ENCODE measurements at regions not wholly inside any gene's neighbourhood (a gene's known extent, or its start where the extent isn't known, plus 50 kb on each side); places are given as distances from the start of the nearest gene placed in this dataset.
"Not testable (repeated sequence)": the region's sequence is repeated elsewhere in the genome, so short reads cannot be mapped to it uniquely, and the experiment has no call there.

DNA sequence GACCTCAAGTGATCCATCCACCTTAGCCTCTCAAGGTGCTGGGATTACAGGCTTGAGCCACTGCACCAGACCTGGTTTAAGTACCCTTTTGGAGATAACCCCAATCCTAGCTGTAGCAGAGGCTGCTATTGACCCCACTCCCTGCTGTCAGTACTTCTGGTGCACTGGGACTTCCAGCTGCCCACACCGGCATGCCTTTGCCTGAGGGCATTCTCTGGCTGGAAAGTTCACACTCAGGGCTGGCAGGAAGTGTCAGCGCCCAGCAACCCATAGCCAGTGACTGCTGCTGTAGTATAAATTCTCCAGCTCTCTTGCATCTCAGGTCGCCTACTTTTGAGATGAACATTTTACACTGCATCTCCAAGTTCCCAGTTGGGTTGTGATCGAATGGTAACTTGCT is 75.3 kb downstream of the UTRN start:
- no peak for DNase-seq

- peak; percentile 80 for DNase-seq
Observed at GRCh38 chr6:144361016-144361415, 75.9 kb downstream of the UTRN start.

DNA sequence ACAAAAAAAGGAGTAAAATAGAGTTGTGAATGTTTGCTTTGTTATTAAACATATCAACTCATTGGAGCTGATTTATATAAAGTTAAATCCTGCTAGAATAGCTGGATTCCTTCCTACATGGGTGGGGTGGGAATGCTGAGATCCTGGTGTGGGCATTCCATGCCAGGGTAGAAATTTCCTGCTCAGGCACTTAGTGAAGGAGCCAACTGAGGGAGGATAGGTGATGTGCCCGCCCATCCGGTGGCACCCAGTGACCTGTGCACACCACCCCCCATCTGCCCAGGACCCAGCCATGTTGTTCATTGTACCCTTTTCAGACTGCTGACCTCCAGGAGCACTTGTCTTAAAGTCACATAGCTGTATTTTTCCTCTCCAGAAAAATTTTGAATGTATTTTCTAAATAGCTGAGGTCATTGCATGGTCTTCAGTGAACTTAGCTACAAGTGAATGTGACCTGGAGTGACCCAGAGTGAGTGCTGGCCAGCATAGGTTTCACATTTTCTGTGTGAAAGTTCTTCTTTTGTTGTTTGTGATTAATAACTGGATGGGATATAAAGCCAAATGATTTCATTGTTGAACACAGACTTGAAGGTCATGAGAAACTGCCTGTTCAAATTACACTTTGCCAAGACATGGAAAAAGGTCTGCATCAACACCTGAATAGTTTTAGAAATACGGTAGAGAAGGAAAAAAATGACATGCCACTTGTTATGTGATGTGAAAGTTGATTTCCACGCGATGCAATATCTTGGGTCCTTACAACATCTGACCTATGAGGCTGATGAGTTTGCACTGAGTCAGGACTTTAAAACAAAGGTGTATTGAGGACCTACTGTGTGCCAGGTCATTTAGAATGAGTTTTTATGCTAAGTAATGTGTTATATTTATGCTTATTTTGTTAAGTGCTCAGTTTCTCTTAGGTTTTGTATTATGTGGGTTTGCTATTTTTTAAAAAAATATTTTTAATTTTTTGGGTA is 77.2 kb downstream of the UTRN start:
- DNase-seq: peak; percentile 88

DNA sequence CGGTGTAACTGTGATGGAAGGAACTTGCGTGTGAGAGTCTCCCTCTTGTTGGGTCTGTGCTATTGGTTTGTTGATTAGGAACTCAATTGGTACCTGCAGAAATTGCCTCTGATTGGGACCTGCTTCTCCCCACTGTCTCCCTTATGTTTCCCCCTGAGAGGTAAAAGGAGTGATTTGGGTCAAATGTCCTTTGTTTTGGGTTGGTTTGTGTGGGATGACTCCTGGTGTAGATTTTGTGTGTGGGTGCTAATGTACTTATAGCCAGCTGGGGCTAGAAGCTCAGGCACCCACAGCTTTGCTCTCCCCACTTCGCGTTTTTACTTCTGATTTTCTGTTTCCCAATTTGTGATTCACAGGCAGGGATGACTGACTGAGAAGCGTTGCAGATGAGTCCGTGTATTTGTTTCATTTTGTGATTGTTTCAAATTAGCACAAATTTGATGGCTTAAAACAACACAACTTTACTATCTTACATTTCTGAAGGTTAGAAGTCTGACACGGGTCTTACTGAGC is 79.1 kb downstream of the UTRN start:
- DNase-seq: peak; percentile 91

GRCh38 chr6:144364782-144365181 is 79.6 kb downstream of the UTRN start:
- peak; percentile 85 for DNase-seq

DNA sequence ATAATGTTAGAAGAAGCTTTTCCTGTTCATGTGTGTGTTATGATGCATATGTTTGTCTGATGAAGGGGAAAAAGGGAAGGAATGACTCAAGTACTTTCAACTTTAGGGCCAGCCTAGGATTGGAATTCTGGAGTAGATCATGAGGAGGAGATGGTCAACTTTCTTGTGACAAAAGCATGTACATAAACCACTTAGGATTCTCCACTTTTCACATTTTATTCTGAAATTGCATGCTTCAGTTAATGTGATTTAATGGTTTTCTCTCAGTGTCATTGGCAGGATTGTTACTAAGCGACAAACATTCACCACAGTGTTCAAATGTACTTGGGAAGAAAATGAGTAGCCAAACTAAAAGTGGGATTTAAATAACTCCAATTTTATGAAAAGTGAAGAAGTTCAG is 80.1 kb downstream of the UTRN start:
- peak; percentile 77 for DNase-seq

DNA sequence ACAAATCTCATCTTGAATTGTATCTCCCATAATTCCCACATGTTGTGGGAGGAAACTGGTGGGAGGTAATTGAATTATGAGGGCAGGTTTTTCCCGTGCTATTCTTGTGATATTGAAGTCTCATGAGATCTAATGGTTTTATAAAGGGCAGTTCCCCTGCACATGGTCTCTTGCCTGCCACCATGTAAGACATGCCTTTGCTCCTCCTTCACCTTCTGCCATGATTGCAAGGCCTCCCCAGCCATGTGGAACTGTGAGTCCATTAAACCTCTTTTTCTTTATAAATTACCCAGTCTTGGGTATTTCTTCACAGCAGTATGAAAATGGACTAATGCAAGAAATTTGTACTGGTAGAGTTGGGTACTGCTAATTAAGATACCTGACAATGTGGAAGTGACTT is 84.6 kb downstream of the UTRN start:
- not testable (repeated sequence) for DNase-seq

GRCh38 chr6:144372116-144372515 is 87.0 kb downstream of the UTRN start:
- DNase-seq: no peak

DNA sequence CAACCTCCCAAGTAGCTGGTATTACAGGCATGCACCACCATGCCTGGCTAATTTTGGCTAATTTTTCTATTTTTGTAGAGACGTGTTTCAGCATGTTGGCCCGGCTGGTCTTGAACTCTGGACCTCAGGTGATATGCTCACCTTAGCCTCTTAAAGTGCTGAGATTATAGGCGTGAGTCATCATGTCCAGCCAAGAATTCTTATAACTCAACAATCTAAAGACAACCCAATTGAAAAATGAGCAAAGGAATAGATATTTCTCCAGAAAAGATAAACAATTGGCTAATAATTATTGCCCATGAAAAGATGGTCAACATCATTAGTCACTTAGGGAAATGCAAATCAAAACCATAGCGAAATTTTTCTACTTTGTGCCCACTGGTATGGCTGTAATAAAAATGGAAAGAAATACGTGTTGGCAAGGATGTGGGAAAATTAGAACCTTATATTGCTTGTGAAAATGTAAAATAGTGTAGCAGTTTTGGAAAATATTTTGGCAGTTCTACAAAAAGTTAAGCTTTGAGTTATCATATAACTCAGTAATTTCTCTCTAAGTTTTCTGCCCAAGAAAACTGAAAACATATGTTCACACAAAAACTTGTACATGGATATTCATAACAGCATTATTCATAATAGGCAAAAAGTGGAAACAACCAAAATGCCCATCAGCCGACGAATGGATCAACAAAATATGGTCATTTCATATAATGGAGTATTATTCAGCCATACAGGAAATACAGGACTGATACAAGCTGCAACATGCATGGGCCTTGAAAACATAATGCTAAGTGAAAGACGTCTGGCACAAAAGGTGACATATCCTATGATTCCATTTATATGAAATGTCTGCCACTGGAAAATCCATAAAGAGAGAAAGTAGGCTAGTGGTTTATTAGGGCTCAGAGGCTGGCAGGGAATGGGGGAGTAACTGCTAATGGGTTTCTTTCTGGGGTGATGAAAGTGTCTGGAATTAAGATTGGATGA is 87.8 kb downstream of the UTRN start:
- DNase-seq: no peak

DNA sequence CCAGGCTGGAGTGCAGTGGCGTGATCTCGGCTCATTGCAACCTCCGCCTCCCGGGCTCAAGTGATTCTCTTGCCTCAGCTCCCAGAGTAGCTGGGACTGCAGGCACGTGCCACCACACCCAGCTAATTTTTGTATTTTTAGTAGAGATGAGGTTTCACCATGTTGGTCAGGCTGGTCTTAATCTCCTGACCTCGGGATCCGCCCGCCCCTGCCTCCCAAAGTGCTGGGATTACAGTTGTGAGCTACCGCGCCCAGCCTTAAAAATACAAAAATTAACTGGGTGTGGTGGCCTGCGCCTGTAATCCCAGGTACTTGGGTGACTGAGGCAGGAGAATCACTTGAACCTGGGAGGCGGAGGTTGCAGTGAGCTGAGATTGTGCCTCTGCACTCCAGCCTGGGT is 89.4 kb downstream of the UTRN start:
- DNase-seq: not testable (repeated sequence)

GRCh38 chr6:144377586-144378210 is 92.6 kb downstream of the UTRN start:
- DNase-seq: no peak

DNA sequence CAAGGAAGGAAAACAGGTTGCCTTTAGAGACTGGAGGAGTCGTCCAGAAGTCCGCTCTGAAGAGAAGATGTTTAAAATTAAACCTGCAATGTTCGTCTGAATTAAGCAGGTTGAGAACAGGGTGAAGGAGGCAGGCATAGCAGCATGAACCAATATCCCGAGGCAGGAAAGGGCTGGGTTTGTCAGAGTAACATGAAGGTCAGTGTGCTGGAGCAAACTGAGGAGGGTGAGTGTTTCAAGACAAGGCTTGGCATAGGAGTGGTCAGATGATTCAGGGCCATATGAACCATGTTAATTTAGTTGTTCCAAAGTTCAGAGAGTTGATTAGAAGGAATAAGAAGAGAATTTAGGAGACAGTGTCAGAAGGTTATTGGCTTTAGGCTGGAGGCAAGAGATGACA is 93.3 kb downstream of the UTRN start:
- DNase-seq: no peak

DNA sequence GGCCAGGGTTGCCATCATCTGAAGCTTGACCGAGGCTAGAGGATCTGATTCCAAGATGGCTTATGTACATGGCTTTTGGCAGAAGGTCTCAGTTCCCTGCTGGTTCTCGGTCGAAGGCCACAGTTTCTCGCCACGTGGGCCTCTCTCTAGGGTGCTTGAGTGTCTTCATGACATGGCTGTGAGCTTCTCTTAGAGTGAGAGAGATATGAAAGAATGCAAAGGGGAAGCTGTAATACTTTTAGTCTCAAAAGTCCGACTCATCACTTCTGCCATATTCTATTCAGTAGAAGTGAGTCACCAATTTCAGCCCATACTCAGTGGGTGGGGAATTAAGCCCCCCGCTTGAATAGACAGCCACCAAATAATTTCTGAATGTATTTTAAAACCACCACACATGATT is 94.2 kb downstream of the UTRN start:
- DNase-seq: peak; percentile 66

DNA sequence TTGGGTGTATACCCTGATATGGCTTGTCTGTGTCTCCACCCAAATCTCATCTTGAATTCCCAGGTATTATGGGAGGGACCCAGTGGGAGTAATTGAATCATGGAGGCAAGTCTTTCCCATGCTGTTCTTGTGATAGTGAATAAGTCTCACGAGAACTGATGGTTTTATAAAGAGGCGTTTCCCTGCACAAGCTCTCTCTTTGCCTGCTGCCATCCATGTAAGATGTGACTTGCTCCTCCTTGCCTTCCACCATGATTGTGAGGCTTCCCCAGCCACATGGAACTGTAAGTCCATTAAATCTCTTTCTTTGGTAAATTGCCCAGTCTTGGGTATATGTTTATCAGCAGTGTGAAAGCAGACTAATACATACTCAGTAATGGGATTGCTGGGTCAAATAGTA is 96.4 kb downstream of the UTRN start:
- DNase-seq: not testable (repeated sequence)

DNA sequence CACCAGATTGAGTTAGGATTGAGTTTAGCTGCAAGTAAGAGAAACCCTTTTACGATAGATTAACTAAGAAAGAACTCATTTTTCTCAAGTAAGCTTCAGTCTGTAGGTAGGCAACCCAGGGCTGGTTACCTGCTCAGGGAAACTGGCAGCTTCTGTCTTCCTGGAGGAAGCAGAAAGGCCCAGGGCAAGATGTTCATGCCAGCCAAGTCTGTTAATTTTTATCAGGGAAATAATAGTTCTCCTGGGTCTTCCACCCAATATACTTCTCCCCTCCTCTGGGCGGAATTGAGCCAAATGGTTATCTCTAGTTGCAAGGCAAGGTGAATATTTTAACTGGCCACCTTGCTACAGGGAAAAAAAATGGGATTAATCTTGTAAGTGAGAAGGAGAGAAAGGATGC is 98.2 kb downstream of the UTRN start:
- DNase-seq: no peak

- DNase-seq: no peak
Observed at GRCh38 chr6:144384427-144384826, 99.3 kb downstream of the UTRN start.

- not testable (repeated sequence) for DNase-seq
Observed at GRCh38 chr6:144389474-144389873, 104.3 kb downstream of the UTRN start.

- no peak for DNase-seq
Observed at GRCh38 chr6:144390202-144390601, 105.1 kb downstream of the UTRN start.

DNA sequence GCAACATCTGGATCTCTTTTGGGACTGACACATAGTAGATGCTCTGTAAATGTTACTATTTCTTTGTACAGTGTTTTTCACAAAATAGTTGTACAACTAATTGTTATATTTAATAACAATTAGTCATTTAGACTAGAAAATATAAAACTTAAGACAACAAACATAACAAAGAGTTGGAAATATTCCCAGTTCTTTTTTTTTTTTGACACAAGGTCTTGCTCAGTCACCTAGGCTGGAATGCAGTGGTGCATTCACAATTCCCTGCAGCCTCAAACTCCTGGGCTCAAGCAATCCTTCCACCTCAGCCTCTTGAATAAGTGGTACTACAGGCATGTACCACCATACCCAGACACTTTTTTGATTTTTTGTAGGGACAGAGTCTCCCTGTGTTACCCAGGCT is 105.8 kb downstream of the UTRN start:
- DNase-seq: no peak

- no peak for DNase-seq
Observed at GRCh38 chr6:144392536-144392935, 107.4 kb downstream of the UTRN start.

- DNase-seq: peak; percentile 17
Observed at GRCh38 chr6:144394210-144394609, 109.1 kb downstream of the UTRN start.

GRCh38 chr6:144395014-144395413 is 109.9 kb downstream of the UTRN start:
- DNase-seq: peak; percentile 36

DNA sequence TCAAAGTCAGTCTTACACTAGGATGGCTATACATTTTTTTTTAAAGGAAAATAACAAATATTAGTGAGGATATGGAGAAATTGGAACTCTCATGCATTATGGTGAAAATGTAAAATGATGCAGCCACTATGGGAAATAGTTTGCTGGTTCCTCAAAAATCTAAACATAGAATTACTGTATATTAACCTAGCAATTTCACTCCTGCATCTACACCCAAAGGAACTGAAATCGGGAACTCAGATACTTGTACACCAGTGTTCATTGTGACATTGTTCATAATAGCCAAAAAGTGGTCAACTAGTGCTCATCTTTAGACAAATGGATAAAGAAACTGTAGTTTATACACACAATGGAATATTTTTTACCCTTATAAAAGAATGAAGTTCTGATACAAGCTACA is 110.7 kb downstream of the UTRN start:
- peak; percentile 81 for DNase-seq

Data from inflammatory macrophage treated with lipopolysaccharide for 4 hours (primary cell).